GM13977 (cell line): ENCODE measurements at regions not wholly inside any gene's neighbourhood (a gene's known extent, or its start where the extent isn't known, plus 50 kb on each side); places are given as distances from the start of the nearest gene placed in this dataset.

Experiments used
- DNase-seq: peaks from one replicate; pipeline ENCODE4 v3.0.0; 2012; ENCODE audit warnings: low spot score
- in situ Hi-C: fragments of 300-500 bp; cut with MboI; formaldehyde crosslinking; loops from one replicate; pipeline ENCODE4 v1.12.0; 2022; ENCODE audit warnings: low sequenced_read_pairs, low pct_unique_long_range_greater_than_20kb, mixed read lengths, inconsistent platforms; ENCODE audit not compliant: unreplicated experiment
- TF ChIP-seq, protein P1 (sequence below): IDR thresholded peaks from 2 replicates; pipeline ENCODE4 v1.5.1; 2012; ENCODE audit warnings: mild to moderate bottlenecking, control low read depth; ENCODE audit not compliant: insufficient read depth; ENCODE audit errors: extremely low read depth, missing control alignments

DNA sequence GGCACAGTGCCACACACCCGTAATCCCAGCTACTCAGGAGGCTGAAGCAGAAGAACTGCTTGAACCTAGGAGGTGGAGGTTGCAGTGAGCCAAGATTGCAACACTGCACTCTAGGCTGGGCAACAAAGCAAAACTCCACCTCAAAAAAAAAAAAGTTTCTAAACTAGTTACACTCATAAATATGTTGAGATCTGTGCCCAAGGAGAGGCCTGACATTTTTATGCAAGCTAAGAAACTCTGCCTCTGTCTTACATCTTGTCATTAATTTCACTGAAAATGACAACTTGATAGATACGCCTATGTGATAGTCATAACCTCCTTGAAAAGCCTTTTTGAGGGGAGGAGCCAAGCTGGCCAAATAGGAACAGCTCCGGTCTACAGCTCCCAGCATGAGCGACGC lies 412.7 kb downstream of the STK39 start:
- DNase-seq: no peak
- in situ Hi-C loops: no loop called here
- TF ChIP-seq, protein P1, sequence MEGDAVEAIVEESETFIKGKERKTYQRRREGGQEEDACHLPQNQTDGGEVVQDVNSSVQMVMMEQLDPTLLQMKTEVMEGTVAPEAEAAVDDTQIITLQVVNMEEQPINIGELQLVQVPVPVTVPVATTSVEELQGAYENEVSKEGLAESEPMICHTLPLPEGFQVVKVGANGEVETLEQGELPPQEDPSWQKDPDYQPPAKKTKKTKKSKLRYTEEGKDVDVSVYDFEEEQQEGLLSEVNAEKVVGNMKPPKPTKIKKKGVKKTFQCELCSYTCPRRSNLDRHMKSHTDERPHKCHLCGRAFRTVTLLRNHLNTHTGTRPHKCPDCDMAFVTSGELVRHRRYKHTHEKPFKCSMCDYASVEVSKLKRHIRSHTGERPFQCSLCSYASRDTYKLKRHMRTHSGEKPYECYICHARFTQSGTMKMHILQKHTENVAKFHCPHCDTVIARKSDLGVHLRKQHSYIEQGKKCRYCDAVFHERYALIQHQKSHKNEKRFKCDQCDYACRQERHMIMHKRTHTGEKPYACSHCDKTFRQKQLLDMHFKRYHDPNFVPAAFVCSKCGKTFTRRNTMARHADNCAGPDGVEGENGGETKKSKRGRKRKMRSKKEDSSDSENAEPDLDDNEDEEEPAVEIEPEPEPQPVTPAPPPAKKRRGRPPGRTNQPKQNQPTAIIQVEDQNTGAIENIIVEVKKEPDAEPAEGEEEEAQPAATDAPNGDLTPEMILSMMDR: no peak

DNA sequence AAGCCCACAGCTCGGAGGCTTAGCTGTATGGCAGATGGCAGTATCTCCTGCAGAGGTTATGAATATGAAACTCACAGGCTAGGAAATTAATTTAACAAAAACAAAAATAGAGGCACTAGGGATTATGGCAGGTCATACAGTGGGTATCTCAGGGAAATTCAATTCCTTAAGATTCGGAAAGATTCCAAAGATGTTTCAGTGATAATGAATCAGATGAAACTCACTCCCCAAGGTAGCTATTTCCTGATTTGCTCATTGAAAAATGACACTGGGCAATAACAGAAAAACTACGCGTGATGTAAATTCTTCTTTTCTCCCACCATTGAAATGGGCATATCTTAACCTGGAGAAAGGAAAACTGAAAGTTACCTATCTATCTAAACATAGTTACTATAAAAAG lies 414.1 kb downstream of the STK39 start:
- in situ Hi-C loops: no loop called here
- TF ChIP-seq, protein P1: no peak
- no peak for DNase-seq

DNA sequence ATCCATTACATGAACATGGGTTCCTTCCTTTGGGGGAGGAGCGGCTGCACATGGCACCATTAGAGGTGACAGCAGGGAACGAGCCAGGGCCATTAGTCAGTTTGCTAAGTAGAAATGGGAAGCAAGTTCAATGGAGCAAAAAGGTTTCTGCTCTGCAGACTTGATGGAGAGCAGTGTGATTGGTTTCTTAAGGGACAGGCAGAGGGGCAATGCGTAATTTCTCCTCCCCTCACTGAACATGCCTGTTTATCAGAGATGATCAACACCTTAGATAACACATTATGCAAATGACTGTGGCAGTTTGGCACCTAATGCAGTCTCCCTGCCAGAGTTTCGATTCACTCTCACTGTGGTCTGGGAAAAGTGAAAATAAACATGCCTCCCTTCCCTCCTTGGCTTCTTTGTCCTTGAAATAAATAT lies 414.5 kb downstream of the STK39 start:
- TF ChIP-seq, protein P1: no peak
- in situ Hi-C loops: no loop called here
- no peak for DNase-seq

DNA sequence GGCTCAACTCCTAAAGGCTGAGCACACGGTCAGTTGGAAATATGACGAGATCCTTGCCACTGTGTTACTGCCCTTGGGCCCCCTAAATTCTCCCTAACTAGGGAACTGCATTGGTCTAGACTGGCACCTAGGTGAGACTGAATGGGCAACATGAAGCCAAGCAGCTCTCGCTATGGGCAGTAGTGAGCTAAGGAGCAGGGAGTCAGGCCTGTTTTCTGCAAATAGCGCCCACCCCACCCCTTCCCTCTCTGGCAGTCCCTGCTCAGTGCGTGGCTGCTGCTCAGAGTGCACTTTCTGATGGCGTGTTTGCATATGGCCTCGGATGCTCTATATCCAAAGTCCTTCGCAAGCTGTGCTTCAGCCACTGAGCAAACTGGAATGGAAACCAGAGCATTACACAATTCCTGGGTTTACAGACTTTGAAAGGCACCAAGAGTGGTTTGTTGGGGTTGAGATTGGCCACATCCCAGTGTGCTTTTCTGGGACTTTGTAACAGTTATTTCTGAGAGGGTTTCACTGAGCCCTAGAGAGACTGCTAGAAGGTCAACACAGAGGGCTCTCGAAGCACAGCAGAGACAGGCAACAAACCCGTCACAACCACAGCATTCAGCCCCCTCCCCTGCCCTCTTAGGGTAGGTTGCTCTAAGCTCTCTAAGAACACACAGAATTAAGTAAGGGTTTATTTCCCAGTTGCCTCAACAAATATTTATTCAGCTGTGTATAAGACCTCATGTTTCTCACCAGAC lies 419.9 kb downstream of the STK39 start:
- DNase-seq: no peak
- in situ Hi-C loops: no loop called here
- TF ChIP-seq, protein P1: no peak

DNA sequence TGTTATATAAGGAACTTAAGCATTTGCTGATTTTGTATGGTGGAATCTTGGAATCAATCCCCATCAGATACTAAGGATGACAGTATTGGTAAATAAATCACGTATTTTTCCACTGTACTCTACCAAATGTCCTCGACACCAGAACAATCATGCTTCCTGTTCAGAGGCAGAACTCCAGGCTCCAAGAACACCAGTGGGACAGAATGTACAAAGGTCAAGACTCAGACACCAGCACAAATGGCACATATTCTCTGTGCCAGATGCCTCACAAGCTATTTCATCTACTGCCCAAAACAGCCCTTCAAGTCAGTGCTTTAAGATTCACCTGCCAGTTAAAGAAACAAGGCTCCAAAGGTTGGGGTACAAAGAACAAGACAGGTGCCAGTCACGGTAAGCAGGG lies 420.5 kb downstream of the STK39 start:
- DNase-seq: no peak
- in situ Hi-C loops: no loop called here
- TF ChIP-seq, protein P1: no peak

DNA sequence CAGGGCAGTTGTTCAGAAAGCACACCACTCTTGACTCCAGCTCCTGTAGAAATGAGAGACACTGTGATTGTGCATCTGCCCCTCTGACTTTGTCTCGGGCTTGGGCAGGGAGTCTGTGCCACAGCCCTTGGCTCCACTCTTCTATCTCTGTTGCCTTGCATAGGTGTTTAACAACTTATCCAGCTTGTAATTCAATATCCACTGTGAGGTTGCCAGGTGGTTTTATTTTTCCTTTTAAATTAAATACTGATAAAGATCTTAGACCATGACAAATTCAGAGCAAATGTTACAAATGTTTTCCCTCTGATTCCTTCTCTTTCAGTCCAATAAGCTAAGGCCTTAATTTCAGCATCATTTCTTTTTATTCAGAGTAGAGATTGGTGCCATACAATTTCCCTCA lies 421.7 kb downstream of the STK39 start:
- TF ChIP-seq, protein P1: no peak
- in situ Hi-C loops: no loop called here
- DNase-seq: no peak
